Neuronal stem cell (in vitro differentiated cells): ENCODE measurements at regions not wholly inside any gene's neighbourhood (a gene's known extent, or its start where the extent isn't known, plus 50 kb on each side); places are given as distances from the start of the nearest gene placed in this dataset.

Experiments
- DNase-seq: peaks from one replicate; pipeline ENCODE4 v3.0.0-alpha.2; 2013; ENCODE audit warnings: low spot score
- H2AFZ ChIP-seq: one replicate; pipeline ENCODE4 v1.6.1; 2013; ENCODE audit warnings: mild to moderate bottlenecking, low read length, inconsistent platforms
- H2AK5ac ChIP-seq: 2 replicates; pipeline ENCODE4 v1.6.1; 2013; ENCODE audit warnings: low read depth, mild to moderate bottlenecking, inconsistent platforms, low read length, moderate library complexity, mixed read lengths
- H2BK120ac ChIP-seq: 2 replicates; pipeline ENCODE4 v1.6.1; 2013; ENCODE audit warnings: low read depth, mild to moderate bottlenecking, inconsistent platforms, low read length, moderate library complexity, mixed read lengths
- H2BK12ac ChIP-seq: one replicate; pipeline ENCODE4 v1.6.1; 2013; ENCODE audit warnings: low read length, inconsistent platforms
- H2BK15ac ChIP-seq: 2 replicates; pipeline ENCODE4 v1.6.1; 2013; ENCODE audit warnings: mild to moderate bottlenecking, low read length, inconsistent platforms, mixed read lengths
- H2BK5ac ChIP-seq: one replicate; pipeline ENCODE4 v1.6.1; 2013; ENCODE audit warnings: inconsistent platforms, mild to moderate bottlenecking, low read length, moderate library complexity
- H3K14ac ChIP-seq: one replicate; pipeline ENCODE4 v1.6.1; 2013; ENCODE audit warnings: low read length, inconsistent platforms
- H3K18ac ChIP-seq: 2 replicates; pipeline ENCODE4 v1.6.1; 2013; ENCODE audit warnings: low read length, inconsistent platforms
- H3K23ac ChIP-seq: 2 replicates; pipeline ENCODE4 v1.6.1; 2013; ENCODE audit warnings: low read depth, mild to moderate bottlenecking, mixed read lengths, low read length, inconsistent platforms; ENCODE audit not compliant: poor library complexity
- H3K27ac ChIP-seq: replicated peaks from 3 replicates; pipeline ENCODE4 v1.5.1; 2013; ENCODE audit warnings: low read length, inconsistent platforms
- H3K27me3 ChIP-seq, 3 experiments: 2 replicates each; pipeline ENCODE4 v1.6.1; 2013; ENCODE audit warnings: low read length in 3 of 3, mild to moderate bottlenecking in 2 of 3, inconsistent platforms in 1 of 3, low read depth in 1 of 3, mixed read lengths in 1 of 3, moderate library complexity in 1 of 3; ENCODE audit not compliant: control insufficient read depth in 3 of 3, insufficient read depth in 3 of 3
- H3K36me3 ChIP-seq, 2 donors: replicated peaks in 1 of 2; 2 replicates each; pipeline ENCODE4 v1.6.1; 2013; ENCODE audit warnings: low read length in 2 of 2; ENCODE audit not compliant: control insufficient read depth in 2 of 2, insufficient read depth in 2 of 2
- H3K4ac ChIP-seq: 2 replicates; pipeline ENCODE4 v1.6.1; 2013; ENCODE audit warnings: inconsistent platforms, mild to moderate bottlenecking, low read length, moderate library complexity
- H3K4me1 ChIP-seq, 2 donors: 1 replicate in 1 of 2; 2 replicates in 1 of 2; pipeline ENCODE4 v1.6.1; 2013; ENCODE audit warnings: low read length in 2 of 2, low read depth in 1 of 2; ENCODE audit not compliant: control insufficient read depth in 2 of 2, insufficient read depth in 1 of 2
- H3K4me2 ChIP-seq: one replicate; pipeline ENCODE4 v1.6.1; 2013; ENCODE audit warnings: mild to moderate bottlenecking, low read length, inconsistent platforms; ENCODE audit not compliant: insufficient read depth, poor library complexity, severe bottlenecking
- H3K4me3 ChIP-seq, 2 donors: 2 replicates each; pipeline ENCODE4 v1.5.1; 2013; ENCODE audit warnings: low read length in 2 of 2, mild to moderate bottlenecking in 2 of 2, inconsistent platforms in 1 of 2, moderate library complexity in 1 of 2
- H3K79me1 ChIP-seq: one replicate; pipeline ENCODE4 v1.6.1; 2013; ENCODE audit warnings: low read depth, mild to moderate bottlenecking, inconsistent platforms, low read length, moderate library complexity
- H3K9ac ChIP-seq: one replicate; pipeline ENCODE4 v1.6.1; 2013; ENCODE audit warnings: mild to moderate bottlenecking, low read depth, low read length, inconsistent platforms; ENCODE audit not compliant: poor library complexity
- H3K9me3 ChIP-seq, 2 donors: replicated peaks in 1 of 2; 2 replicates each; pipeline versions ENCODE3 to v1.6.1; 2013; ENCODE audit warnings: low read length in 2 of 2, mild to moderate bottlenecking in 2 of 2, inconsistent platforms in 1 of 2, low read depth in 1 of 2, mixed read lengths in 1 of 2, moderate library complexity in 1 of 2; ENCODE audit not compliant: control insufficient read depth in 2 of 2, insufficient read depth in 1 of 2
- H4K8ac ChIP-seq: one replicate; pipeline ENCODE4 v1.6.1; 2013; ENCODE audit warnings: low read depth, mild to moderate bottlenecking, inconsistent platforms, low read length, moderate library complexity
- H4K91ac ChIP-seq: one replicate; pipeline ENCODE4 v1.6.1; 2013; ENCODE audit warnings: low read length, low read depth, mild to moderate bottlenecking, inconsistent platforms; ENCODE audit not compliant: poor library complexity
- WGBS, 2 donors: extraction: QIAGEN DNeasy Blood & Tissue Kit; methylation state at CpG; one replicate each; pipeline ENCODE4 v1.1.7; 2013; ENCODE audit warnings: missing lambda C conversion rate in 2 of 2, mixed read lengths in 1 of 2; ENCODE audit not compliant: insufficient read length in 2 of 2, insufficient replicate concordance in 1 of 2; ENCODE audit errors: extremely low coverage in 2 of 2; 5-methylcytosine and 5-hydroxymethylcytosine counted together

GRCh38 chr6:137378090-137378369 lies 116.2 kb downstream of the OLIG3 start:
- H2BK5ac ChIP-seq = no peak overlapping the region
- H2BK12ac ChIP-seq = no peak overlapping the region
- H3K36me3 ChIP-seq = no peaks in the 10 kb centered on the region
- H3K23ac ChIP-seq = no peak overlapping the region
- no peak overlapping the region for H2AFZ ChIP-seq
- H3K4me2 ChIP-seq = no peak overlapping the region
- no peak for DNase-seq
- H3K4me1 ChIP-seq = no peaks in the 10 kb centered on the region
- WGBS, 2 donors = no CpG with 5 or more reads among the region's 2 CpGs
- no peak overlapping the region for H3K14ac ChIP-seq
- no peaks in the 10 kb centered on the region for H3K79me1 ChIP-seq
- H2AK5ac ChIP-seq = no peak overlapping the region
- no peak overlapping the region for H4K8ac ChIP-seq
- no peak overlapping the region for H2BK15ac ChIP-seq
- H3K4me3 ChIP-seq = no peak overlapping the region
- no peaks in the 10 kb centered on the region for H3K27me3 ChIP-seq
- no peak overlapping the region for H3K18ac ChIP-seq
- no peak overlapping the region for H4K91ac ChIP-seq
- H3K27ac ChIP-seq = no peak overlapping the region
- no peak overlapping the region for H3K9ac ChIP-seq
- H3K9me3 ChIP-seq = peaks cover 0 to 4% of the 10 kb centered on the region in 2 donors
- no peak overlapping the region for H2BK120ac ChIP-seq
- no peak overlapping the region for H3K4ac ChIP-seq

- Histone ChIP-seq H2BK15ac (no peak overlapping the region), H2AFZ (no peak overlapping the region), H2BK5ac (no peak overlapping the region), H3K23ac (no peak overlapping the region), H4K8ac (no peak overlapping the region), H4K91ac (no peak overlapping the region), H3K36me3 (no peaks in the 10 kb centered on the region), H3K9me3 (peaks cover 0 to 4% of the 10 kb centered on the region in 2 donors), H2BK120ac (no peak overlapping the region), H3K4me2 (no peak overlapping the region), H3K27ac (no peak overlapping the region), H2BK12ac (no peak overlapping the region), H3K9ac (no peak overlapping the region), H3K18ac (no peak overlapping the region), H3K4ac (no peak overlapping the region), H2AK5ac (no peak overlapping the region), H3K14ac (no peak overlapping the region), H3K27me3 (no peaks in the 10 kb centered on the region), H3K4me3 (no peak overlapping the region), H3K79me1 (no peaks in the 10 kb centered on the region), H3K4me1 (peaks cover 0 to 7% of the 10 kb centered on the region in 2 donors)
- DNase-seq = no peak
- WGBS, 2 donors = no CpG with 5 or more reads among the region's 1 CpG
These were observed 120.9 kb downstream of the OLIG3 start for GRCh38 chr6:137373296-137373695.

GRCh38 chr6:137372532-137372931 lies 121.7 kb downstream of the OLIG3 start:
- Histone ChIP-seq H3K36me3 (no peaks in the 10 kb centered on the region), H3K4ac (no peak overlapping the region), H3K4me1 (peaks cover 0 to 7% of the 10 kb centered on the region in 2 donors), H2BK12ac (no peak overlapping the region), H3K27me3 (no peaks in the 10 kb centered on the region), H3K14ac (no peak overlapping the region), H3K4me3 (no peak overlapping the region), H3K9ac (no peak overlapping the region), H4K8ac (no peak overlapping the region), H3K18ac (no peak overlapping the region), H3K27ac (no peak overlapping the region), H2AK5ac (no peak overlapping the region), H3K4me2 (no peak overlapping the region), H3K79me1 (no peaks in the 10 kb centered on the region), H2AFZ (no peak overlapping the region), H2BK5ac (no peak overlapping the region), H3K9me3 (peaks cover 0 to 4% of the 10 kb centered on the region in 2 donors), H2BK15ac (no peak overlapping the region), H4K91ac (no peak overlapping the region), H3K23ac (no peak overlapping the region), H2BK120ac (no peak overlapping the region)
- no peak for DNase-seq
- WGBS, 2 donors = no CpG with 5 or more reads among the region's 2 CpGs

GRCh38 chr6:137371634-137372016 lies 122.6 kb downstream of the OLIG3 start:
- Histone ChIP-seq H3K27ac (no peak overlapping the region), H3K4me1 (peaks cover 0 to 7% of the 10 kb centered on the region in 2 donors), H4K8ac (no peak overlapping the region), H2BK15ac (no peak overlapping the region), H3K4me3 (no peak overlapping the region), H3K14ac (no peak overlapping the region), H3K9ac (no peak overlapping the region), H2BK12ac (no peak overlapping the region), H3K36me3 (no peaks in the 10 kb centered on the region), H3K18ac (no peak overlapping the region), H3K79me1 (no peaks in the 10 kb centered on the region), H4K91ac (no peak overlapping the region), H3K4ac (no peak overlapping the region), H2BK5ac (no peak overlapping the region), H3K9me3 (peaks cover 0 to 2% of the 10 kb centered on the region in 2 donors), H3K4me2 (no peak overlapping the region), H2AFZ (no peak overlapping the region), H2BK120ac (no peak overlapping the region), H3K27me3 (no peaks in the 10 kb centered on the region), H3K23ac (no peak overlapping the region), H2AK5ac (no peak overlapping the region)
- no CpG with 5 or more reads among the region's 4 CpGs for WGBS, 2 donors
- no peak for DNase-seq
